K562 (cell line): ENCODE measurements at regions not wholly inside any gene's neighbourhood (a gene's known extent, or its start where the extent isn't known, plus 50 kb on each side); places are given as distances from the start of the nearest gene placed in this dataset.

Source experiments
- CBX5 ChIP-seq: IDR thresholded peaks from 2 replicates; pipeline ENCODE4 v1.6.1; 2014; ENCODE audit warnings: low read depth, borderline replicate concordance
- CLOCK ChIP-seq: fragments of 250-450 bp; sonication (Bioruptor Pico); IDR thresholded peaks from 2 replicates; pipeline ENCODE4 v1.4.0; 2020; ENCODE audit warnings: mild to moderate bottlenecking, moderate library complexity, borderline replicate concordance
- CREB1 ChIP-seq, 2 experiments: sonication (generic) in 1 of 2; formaldehyde crosslinking in 1 of 2; IDR thresholded peaks; 2 replicates each; pipeline versions ENCODE4 v1.6.1 to v1.8.0; 2012 to 2022; ENCODE audit warnings: inconsistent platforms in 1 of 2, mild to moderate bottlenecking in 1 of 2, missing genetic modification reagents in 1 of 2, moderate library complexity in 1 of 2
- ELK3 ChIP-seq: fragments of 450-650 bp; formaldehyde crosslinking; IDR thresholded peaks from 2 replicates; pipeline ENCODE4 v1.4.0; 2020; ENCODE audit warnings: mild to moderate bottlenecking
- EP300 ChIP-seq: IDR thresholded peaks from 2 replicates; pipeline ENCODE4 v1.6.1; 2012; ENCODE audit warnings: low read length, improper control_type of control experiment
- HDAC6 ChIP-seq: IDR thresholded peaks from 2 replicates; pipeline ENCODE4 v1.6.1; 2012; ENCODE audit warnings: low read depth, mild to moderate bottlenecking, control low read depth, inconsistent platforms, low read length, moderate library complexity
- REST ChIP-seq, 2 experiments: fragments of 450-650 bp; formaldehyde crosslinking in 1 of 2; IDR thresholded peaks; 2 replicates each; pipeline versions ENCODE4 v1.4.0 to v1.6.1; 2014 to 2020; ENCODE audit warnings: mild to moderate bottlenecking in 2 of 2, borderline replicate concordance in 1 of 2, low read depth in 1 of 2
- SNIP1 ChIP-seq: fragments of 450-650 bp; IDR thresholded peaks from 2 replicates; pipeline ENCODE4 v1.7.1; 2017; ENCODE audit warnings: low read depth, mild to moderate bottlenecking
- TAF1 ChIP-seq: IDR thresholded peaks from 2 replicates; pipeline ENCODE4 v1.6.1; 2011; ENCODE audit warnings: mild to moderate bottlenecking, low read length, moderate library complexity; ENCODE audit not compliant: insufficient read depth, control insufficient read depth, severe bottlenecking; ENCODE audit errors: extremely low read depth
- ZFX ChIP-seq: sonication (generic); formaldehyde crosslinking; IDR thresholded peaks from 2 replicates; pipeline ENCODE4 v1.8.0; 2022; ENCODE audit warnings: mild to moderate bottlenecking, missing genetic modification reagents, moderate library complexity
- TF ChIP-seq, protein P1 (sequence below), 3 experiments: IDR thresholded peaks in 2 of 3; conservative IDR thresholded peaks in 1 of 3; 2 replicates each; pipeline ENCODE4 v1.5.1; 2011 to 2012; ENCODE audit warnings: low read length in 3 of 3, mild to moderate bottlenecking in 3 of 3, control low read depth in 2 of 3, improper control_type of control experiment in 1 of 3, inconsistent platforms in 1 of 3, low read depth in 1 of 3, mixed read lengths in 1 of 3, moderate library complexity in 1 of 3; ENCODE audit not compliant: insufficient read depth in 2 of 3
- TF ChIP-seq, protein P2 (sequence below): fragments of 250-450 bp; sonication (Bioruptor Pico); IDR thresholded peaks from 2 replicates; pipeline ENCODE4 v1.6.1; 2021; ENCODE audit warnings: mild to moderate bottlenecking

GRCh38 chr2:240292035-240292574, 143.4 kb upstream of the GPC1 start:
- no peak for TF ChIP-seq ELK3 (CRISPR knock-in tag)
- no peak for TF ChIP-seq CREB1 (IDR thresholded peaks at IDR 0.05)
- no peak for TF ChIP-seq CREB1 (CRISPR knock-in tag; IDR thresholded peaks at IDR 0.05)
- no peak for TF ChIP-seq EP300
- no peak for TF ChIP-seq TAF1
- TF ChIP-seq, protein P1, sequence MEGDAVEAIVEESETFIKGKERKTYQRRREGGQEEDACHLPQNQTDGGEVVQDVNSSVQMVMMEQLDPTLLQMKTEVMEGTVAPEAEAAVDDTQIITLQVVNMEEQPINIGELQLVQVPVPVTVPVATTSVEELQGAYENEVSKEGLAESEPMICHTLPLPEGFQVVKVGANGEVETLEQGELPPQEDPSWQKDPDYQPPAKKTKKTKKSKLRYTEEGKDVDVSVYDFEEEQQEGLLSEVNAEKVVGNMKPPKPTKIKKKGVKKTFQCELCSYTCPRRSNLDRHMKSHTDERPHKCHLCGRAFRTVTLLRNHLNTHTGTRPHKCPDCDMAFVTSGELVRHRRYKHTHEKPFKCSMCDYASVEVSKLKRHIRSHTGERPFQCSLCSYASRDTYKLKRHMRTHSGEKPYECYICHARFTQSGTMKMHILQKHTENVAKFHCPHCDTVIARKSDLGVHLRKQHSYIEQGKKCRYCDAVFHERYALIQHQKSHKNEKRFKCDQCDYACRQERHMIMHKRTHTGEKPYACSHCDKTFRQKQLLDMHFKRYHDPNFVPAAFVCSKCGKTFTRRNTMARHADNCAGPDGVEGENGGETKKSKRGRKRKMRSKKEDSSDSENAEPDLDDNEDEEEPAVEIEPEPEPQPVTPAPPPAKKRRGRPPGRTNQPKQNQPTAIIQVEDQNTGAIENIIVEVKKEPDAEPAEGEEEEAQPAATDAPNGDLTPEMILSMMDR (IDR thresholded peaks at IDR 0.05 in 2 of 3, conservative IDR thresholded peaks at IDR 0.05 in 1 of 3; ENCODE audit: insufficient read depth in 2 of 3, low read depth in 1 of 3, low read length in 3 of 3): no peak
- TF ChIP-seq REST (IDR thresholded peaks at IDR 0.05; ENCODE audit: borderline replicate concordance): no peak
- no peak for TF ChIP-seq REST (CRISPR knock-in tag; IDR thresholded peaks at IDR 0.05; ENCODE audit: low read depth)
- TF ChIP-seq CLOCK (CRISPR knock-in tag): no peak
- no peak for TF ChIP-seq CBX5
- no peak for TF ChIP-seq HDAC6
- no peak for TF ChIP-seq SNIP1
- no peak for TF ChIP-seq ZFX (CRISPR knock-in tag)
- TF ChIP-seq, protein P2, sequence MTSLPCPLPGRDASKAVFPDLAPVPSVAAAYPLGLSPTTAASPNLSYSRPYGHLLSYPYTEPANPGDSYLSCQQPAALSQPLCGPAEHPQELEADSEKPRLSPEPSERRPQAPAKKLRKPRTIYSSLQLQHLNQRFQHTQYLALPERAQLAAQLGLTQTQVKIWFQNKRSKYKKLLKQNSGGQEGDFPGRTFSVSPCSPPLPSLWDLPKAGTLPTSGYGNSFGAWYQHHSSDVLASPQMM (CRISPR knock-in tag): no peak
